ENCODE measurements at regions not wholly inside any gene's neighbourhood (a gene's known extent, or its start where the extent isn't known, plus 50 kb on each side); places are given as distances from the start of the nearest gene placed in this dataset.

DNA sequence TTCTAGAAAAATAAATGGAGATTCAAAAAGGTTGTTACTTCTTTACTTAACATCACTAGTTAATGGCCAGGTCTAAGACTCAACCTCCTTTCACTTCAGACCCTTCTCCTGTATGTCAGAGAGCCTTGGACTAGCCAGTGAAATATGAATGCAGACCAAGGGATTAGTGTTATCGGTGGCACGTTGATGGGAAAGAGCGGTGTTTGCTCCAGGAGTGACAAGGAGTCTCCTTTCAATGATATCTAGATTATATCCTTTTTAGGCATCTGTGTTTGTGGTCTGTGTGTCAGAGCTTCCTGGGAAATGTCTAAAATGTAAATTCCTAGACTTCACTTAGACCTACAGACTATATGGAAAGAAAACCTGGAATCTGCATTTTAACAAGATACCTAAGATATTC lies 658.0 kb upstream of the KCNMB2 start:
- Mint-ChIP-seq H3K4me1 (peaks cover 5% of the 10 kb centered on the region), H3K9me3 (no peaks in the 10 kb centered on the region), H3K27me3 (ENCODE audit: low read depth) (no peaks in the 10 kb centered on the region), H3K27ac (no peak overlapping the region), H3K36me3 (ENCODE audit: low read depth) (no peaks in the 10 kb centered on the region), H3K4me3 (no peak overlapping the region)
- TF ChIP-seq, protein P1, sequence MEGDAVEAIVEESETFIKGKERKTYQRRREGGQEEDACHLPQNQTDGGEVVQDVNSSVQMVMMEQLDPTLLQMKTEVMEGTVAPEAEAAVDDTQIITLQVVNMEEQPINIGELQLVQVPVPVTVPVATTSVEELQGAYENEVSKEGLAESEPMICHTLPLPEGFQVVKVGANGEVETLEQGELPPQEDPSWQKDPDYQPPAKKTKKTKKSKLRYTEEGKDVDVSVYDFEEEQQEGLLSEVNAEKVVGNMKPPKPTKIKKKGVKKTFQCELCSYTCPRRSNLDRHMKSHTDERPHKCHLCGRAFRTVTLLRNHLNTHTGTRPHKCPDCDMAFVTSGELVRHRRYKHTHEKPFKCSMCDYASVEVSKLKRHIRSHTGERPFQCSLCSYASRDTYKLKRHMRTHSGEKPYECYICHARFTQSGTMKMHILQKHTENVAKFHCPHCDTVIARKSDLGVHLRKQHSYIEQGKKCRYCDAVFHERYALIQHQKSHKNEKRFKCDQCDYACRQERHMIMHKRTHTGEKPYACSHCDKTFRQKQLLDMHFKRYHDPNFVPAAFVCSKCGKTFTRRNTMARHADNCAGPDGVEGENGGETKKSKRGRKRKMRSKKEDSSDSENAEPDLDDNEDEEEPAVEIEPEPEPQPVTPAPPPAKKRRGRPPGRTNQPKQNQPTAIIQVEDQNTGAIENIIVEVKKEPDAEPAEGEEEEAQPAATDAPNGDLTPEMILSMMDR (IDR thresholded peaks at IDR 0.05; ENCODE audit: unreplicated experiment in 3 of 3), result no peak

DNA sequence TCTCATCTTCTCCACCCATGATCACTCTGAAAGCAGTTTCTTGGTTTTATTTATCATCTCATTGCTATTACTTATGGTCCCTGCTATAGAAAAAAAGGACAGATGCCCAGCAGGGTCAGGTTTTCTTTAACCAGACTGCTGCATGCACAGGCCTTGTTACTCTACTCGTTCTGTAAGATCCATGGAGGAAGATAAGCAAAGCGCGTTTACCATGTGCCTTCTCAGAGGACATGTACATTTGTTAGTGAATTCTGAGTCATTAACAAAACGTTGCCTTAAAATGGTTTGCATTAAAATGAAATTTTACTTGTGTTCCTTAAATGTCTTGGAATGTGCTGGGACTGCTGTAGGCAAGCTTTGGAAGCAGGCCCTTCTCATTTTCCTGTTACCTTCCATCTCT lies 657.3 kb upstream of the KCNMB2 start:
- peaks cover 5% of the 10 kb centered on the region for H3K4me1 Mint-ChIP-seq
- no peak overlapping the region for H3K4me3 Mint-ChIP-seq
- H3K27ac Mint-ChIP-seq, result no peak overlapping the region
- no peaks in the 10 kb centered on the region for H3K9me3 Mint-ChIP-seq
- no peaks in the 10 kb centered on the region for H3K36me3 Mint-ChIP-seq (ENCODE audit: low read depth)
- no peaks in the 10 kb centered on the region for H3K27me3 Mint-ChIP-seq (ENCODE audit: low read depth)
- TF ChIP-seq, protein P1 (IDR thresholded peaks at IDR 0.05; ENCODE audit: unreplicated experiment in 3 of 3), result no peak

DNA sequence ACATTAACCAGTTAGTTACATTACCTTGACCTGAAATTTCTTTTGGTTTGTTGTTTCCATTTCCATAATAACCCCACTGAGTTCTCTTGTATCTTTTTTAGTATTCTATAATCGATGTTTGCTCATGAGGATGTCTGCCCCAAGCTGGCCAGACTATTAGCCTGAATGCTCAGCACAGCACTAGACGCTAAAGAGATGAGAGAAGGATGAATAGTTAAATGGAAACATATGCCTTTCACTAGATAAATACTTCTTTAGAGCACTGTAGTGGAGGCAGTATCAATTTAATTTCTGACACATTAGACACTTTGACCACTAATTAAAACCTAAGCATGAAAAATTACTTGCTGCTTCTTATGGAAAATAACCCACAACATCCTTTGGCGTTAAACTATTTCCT lies 654.9 kb upstream of the KCNMB2 start:
- Mint-ChIP-seq H3K27me3 (ENCODE audit: low read depth) (no peaks in the 10 kb centered on the region), H3K4me3 (no peak overlapping the region), H3K9me3 (no peaks in the 10 kb centered on the region), H3K4me1 (no peaks in the 10 kb centered on the region), H3K36me3 (ENCODE audit: low read depth) (no peaks in the 10 kb centered on the region), H3K27ac (no peak overlapping the region)
- TF ChIP-seq, protein P1 (IDR thresholded peaks at IDR 0.05; ENCODE audit: unreplicated experiment in 3 of 3), result no peak

DNA sequence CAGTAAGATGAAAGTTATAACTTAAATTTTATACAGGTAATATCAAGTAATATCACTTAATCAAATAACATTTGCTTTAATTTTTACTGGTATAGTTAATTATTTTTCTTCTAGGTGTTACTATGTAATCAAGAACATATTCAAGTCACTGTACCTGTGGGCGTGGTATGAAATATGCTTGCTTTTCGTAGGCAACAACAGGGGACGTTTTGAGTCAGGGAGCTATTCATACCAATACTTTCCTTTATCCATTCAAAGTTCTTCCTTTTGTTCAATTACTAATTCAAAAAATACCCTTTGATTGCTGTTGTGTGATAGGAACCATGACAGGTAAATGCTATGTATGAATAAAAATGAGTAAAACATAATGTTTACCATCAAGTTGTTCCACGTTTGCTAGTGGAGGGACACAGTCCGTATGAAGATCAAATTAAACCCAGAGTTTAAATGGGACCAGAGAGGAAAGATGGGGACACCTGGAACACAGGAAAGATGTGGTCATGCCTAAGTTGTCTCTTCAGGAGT lies 654.0 kb upstream of the KCNMB2 start:
- H3K27ac Mint-ChIP-seq, result no peak overlapping the region
- no peaks in the 10 kb centered on the region for H3K36me3 Mint-ChIP-seq (ENCODE audit: low read depth)
- TF ChIP-seq, protein P1 (IDR thresholded peaks at IDR 0.05; ENCODE audit: unreplicated experiment in 3 of 3), result no peak
- no peaks in the 10 kb centered on the region for H3K27me3 Mint-ChIP-seq (ENCODE audit: low read depth)
- H3K4me3 Mint-ChIP-seq, result no peak overlapping the region
- no peaks in the 10 kb centered on the region for H3K9me3 Mint-ChIP-seq
- H3K4me1 Mint-ChIP-seq, result peaks cover under 1% of the 10 kb centered on the region

DNA sequence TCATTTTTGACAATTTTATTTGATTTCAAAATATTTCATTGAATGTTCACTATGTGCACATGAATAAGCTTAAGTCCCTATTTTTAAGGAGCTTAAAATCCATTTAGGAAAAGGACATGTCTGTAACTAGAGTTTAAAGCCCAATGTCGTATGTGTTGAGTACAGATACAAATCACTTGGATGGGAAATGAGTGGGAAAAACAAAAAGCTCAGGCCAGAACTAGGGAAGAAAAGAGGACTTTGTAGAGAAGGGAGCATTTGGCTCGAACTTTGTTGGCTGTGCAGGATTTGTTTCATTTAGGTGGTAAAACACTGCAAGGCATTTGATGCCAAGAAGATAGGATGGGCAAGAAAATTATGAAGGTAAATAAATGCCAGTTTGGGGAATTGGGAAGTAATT lies 653.1 kb upstream of the KCNMB2 start:
- Mint-ChIP-seq H3K27me3 (ENCODE audit: low read depth) (no peaks in the 10 kb centered on the region), H3K36me3 (ENCODE audit: low read depth) (no peaks in the 10 kb centered on the region), H3K27ac (peak overlapping the region in 1 of 3 experiments; percentile 36), H3K4me1 (peaks cover 6% of the 10 kb centered on the region), H3K9me3 (no peaks in the 10 kb centered on the region), H3K4me3 (no peak overlapping the region)
- TF ChIP-seq, protein P1 (IDR thresholded peaks at IDR 0.05; ENCODE audit: unreplicated experiment in 3 of 3), result no peak

DNA sequence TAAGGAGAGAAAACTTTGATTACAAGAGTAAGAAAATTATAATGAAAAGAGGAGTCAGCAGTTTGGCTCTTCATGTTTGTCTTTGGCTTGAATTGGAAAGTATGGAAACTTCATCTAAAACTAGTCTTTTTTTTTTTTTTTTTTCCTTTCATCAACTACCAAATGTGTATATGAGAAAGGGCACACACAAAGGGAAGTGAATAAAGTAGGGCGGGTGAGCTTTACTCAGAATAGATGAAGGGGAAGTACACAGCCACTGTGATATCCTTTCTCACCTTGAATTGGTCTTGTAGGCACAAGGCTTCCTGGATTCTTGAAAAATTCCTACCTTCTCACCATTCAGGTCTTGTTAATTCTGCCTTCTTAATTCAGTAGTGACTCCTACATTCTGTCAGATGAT lies 652.3 kb upstream of the KCNMB2 start:
- Mint-ChIP-seq H3K36me3 (ENCODE audit: low read depth) (no peaks in the 10 kb centered on the region), H3K27ac (no peak overlapping the region)

More for the DNA sequence above, 652.3 kb upstream of the KCNMB2 start:
- no peaks in the 10 kb centered on the region for H3K9me3 Mint-ChIP-seq
- no peaks in the 10 kb centered on the region for H3K27me3 Mint-ChIP-seq (ENCODE audit: low read depth)
- H3K4me1 Mint-ChIP-seq, result peaks cover 13% of the 10 kb centered on the region
- TF ChIP-seq, protein P1 (IDR thresholded peaks at IDR 0.05; ENCODE audit: unreplicated experiment in 3 of 3), result no peak
- H3K4me3 Mint-ChIP-seq, result no peak overlapping the region

Data from nephron (organoid).